ENCODE measurements at regions not wholly inside any gene's neighbourhood (a gene's known extent, or its start where the extent isn't known, plus 50 kb on each side); places are given as distances from the start of the nearest gene placed in this dataset.

DNA sequence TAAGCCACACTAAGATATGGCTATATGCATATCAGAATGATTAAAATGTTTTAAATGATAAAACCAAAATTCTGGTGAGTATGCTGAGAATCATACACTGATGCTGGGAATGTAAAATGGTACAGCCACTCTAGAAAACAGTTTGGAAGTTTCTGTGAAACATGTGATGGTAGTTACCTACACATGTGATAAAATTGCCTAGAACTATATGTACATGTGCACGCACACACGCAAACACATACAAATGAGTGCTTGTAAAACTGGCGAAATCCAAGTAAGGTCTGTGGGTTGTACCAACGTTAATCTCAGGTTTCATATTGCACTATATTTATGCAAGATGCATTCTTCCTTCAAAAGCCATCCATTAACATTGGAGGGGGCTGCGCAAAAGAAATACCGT is 195.0 kb upstream of the RAB6C start:
- TF ChIP-seq, protein P1, sequence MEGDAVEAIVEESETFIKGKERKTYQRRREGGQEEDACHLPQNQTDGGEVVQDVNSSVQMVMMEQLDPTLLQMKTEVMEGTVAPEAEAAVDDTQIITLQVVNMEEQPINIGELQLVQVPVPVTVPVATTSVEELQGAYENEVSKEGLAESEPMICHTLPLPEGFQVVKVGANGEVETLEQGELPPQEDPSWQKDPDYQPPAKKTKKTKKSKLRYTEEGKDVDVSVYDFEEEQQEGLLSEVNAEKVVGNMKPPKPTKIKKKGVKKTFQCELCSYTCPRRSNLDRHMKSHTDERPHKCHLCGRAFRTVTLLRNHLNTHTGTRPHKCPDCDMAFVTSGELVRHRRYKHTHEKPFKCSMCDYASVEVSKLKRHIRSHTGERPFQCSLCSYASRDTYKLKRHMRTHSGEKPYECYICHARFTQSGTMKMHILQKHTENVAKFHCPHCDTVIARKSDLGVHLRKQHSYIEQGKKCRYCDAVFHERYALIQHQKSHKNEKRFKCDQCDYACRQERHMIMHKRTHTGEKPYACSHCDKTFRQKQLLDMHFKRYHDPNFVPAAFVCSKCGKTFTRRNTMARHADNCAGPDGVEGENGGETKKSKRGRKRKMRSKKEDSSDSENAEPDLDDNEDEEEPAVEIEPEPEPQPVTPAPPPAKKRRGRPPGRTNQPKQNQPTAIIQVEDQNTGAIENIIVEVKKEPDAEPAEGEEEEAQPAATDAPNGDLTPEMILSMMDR (conservative IDR thresholded peaks at IDR 0.05; ENCODE audit: low read depth, low read length): no peak
- TF ChIP-seq EZH2 (IDR thresholded peaks at IDR 0.05; ENCODE audit: low read length, unreplicated experiment): no peak
